ENCODE measurements at regions not wholly inside any gene's neighbourhood (a gene's known extent, or its start where the extent isn't known, plus 50 kb on each side); places are given as distances from the start of the nearest gene placed in this dataset.
"Not testable (repeated sequence)": the region's sequence is repeated elsewhere in the genome, so short reads cannot be mapped to it uniquely, and the experiment has no call there.

GRCh38 chr2:181737302-181737701 is 57.0 kb upstream of the NEUROD1 start:
- not testable (repeated sequence) for DNase-seq

- DNase-seq, result no peak
Observed at GRCh38 chr2:181738074-181738473, 57.8 kb upstream of the NEUROD1 start.

- DNase-seq, result no peak
Observed at GRCh38 chr2:181738563-181738962, 58.2 kb upstream of the NEUROD1 start.

- DNase-seq, result no peak
Observed at GRCh38 chr2:181741756-181742155, 61.4 kb upstream of the NEUROD1 start.

GRCh38 chr2:181742361-181742760 is 62.0 kb upstream of the NEUROD1 start:
- no peak for DNase-seq

GRCh38 chr2:181742922-181743722 is 62.8 kb upstream of the NEUROD1 start:
- DNase-seq, result peak in 13 of 51 donors; percentile 0 to 57 (median 11)

- DNase-seq, result no peak
Observed at GRCh38 chr2:181743723-181744031, 63.4 kb upstream of the NEUROD1 start.

- no peak for DNase-seq
Observed at GRCh38 chr2:181745796-181746540, 65.7 kb upstream of the NEUROD1 start.

- no peak for DNase-seq
Observed at GRCh38 chr2:181746844-181747243, 66.5 kb upstream of the NEUROD1 start.

- DNase-seq, result no peak
Observed at GRCh38 chr2:181750305-181750704, 70.0 kb upstream of the NEUROD1 start.

GRCh38 chr2:181751266-181752030 is 71.1 kb upstream of the NEUROD1 start:
- DNase-seq, result no peak

GRCh38 chr2:181752301-181752700 is 72.0 kb upstream of the NEUROD1 start:
- DNase-seq, result no peak

- no peak for DNase-seq
Observed at GRCh38 chr2:181753686-181754085, 73.4 kb upstream of the NEUROD1 start.

GRCh38 chr2:181754105-181754504 is 73.8 kb upstream of the NEUROD1 start:
- no peak for DNase-seq

- no peak for DNase-seq
Observed at GRCh38 chr2:181755181-181755580, 74.9 kb upstream of the NEUROD1 start.

GRCh38 chr2:181760521-181760920 is 80.2 kb upstream of the NEUROD1 start:
- no peak for DNase-seq

GRCh38 chr2:181761175-181761574 is 80.9 kb upstream of the NEUROD1 start:
- DNase-seq, result no peak

GRCh38 chr2:181762000-181762399 is 81.7 kb upstream of the NEUROD1 start:
- DNase-seq, result no peak

GRCh38 chr2:181762848-181763247 is 82.5 kb upstream of the NEUROD1 start:
- DNase-seq, result no peak

GRCh38 chr2:181763423-181763822 is 83.1 kb upstream of the NEUROD1 start:
- no peak for DNase-seq

- DNase-seq, result no peak
Observed at GRCh38 chr2:181764095-181764963, 84.0 kb upstream of the NEUROD1 start.

Measured in hypothalamus (tissue), 51 donors.